ENCODE measurements at regions not wholly inside any gene's neighbourhood (a gene's known extent, or its start where the extent isn't known, plus 50 kb on each side); places are given as distances from the start of the nearest gene placed in this dataset.

GRCh38 chr13:26895808-26896466 is 135.4 kb upstream of the GPR12 start:
- DNase-seq (ENCODE audit: low spot score), result no peak
- H3K27me3 ChIP-seq (ENCODE audit: insufficient read depth, poor library complexity, severe bottlenecking), result no peaks in the 10 kb centered on the region
- no peak overlapping the region for H3K4me3 ChIP-seq (ENCODE audit: severe bottlenecking)
- H3K9me3 ChIP-seq (ENCODE audit: severe bottlenecking), result no peaks in the 10 kb centered on the region
- no peaks in the 10 kb centered on the region for H3K4me1 ChIP-seq (ENCODE audit: insufficient read depth, poor library complexity, severe bottlenecking)
- no peaks in the 10 kb centered on the region for H3K36me3 ChIP-seq (ENCODE audit: low read depth)
- TF ChIP-seq CTCF (IDR thresholded peaks at IDR 0.05; ENCODE audit: poor library complexity, severe bottlenecking), result no peak
- no peak for ATAC-seq (ENCODE audit: low read depth)
- no peak overlapping the region for H3K27ac ChIP-seq (ENCODE audit: poor library complexity, severe bottlenecking)

- H3K36me3 ChIP-seq (ENCODE audit: low read depth), result no peaks in the 10 kb centered on the region
- DNase-seq (ENCODE audit: low spot score) (no peak), ATAC-seq (ENCODE audit: low read depth) (no peak)
- no peaks in the 10 kb centered on the region for H3K9me3 ChIP-seq (ENCODE audit: severe bottlenecking)
- H3K27ac ChIP-seq (ENCODE audit: poor library complexity, severe bottlenecking), result no peak overlapping the region
- H3K4me1 ChIP-seq (ENCODE audit: insufficient read depth, poor library complexity, severe bottlenecking), result no peaks in the 10 kb centered on the region
- no peak overlapping the region for H3K4me3 ChIP-seq (ENCODE audit: severe bottlenecking)
- H3K27me3 ChIP-seq (ENCODE audit: insufficient read depth, poor library complexity, severe bottlenecking), result no peaks in the 10 kb centered on the region
- no peak for TF ChIP-seq CTCF (IDR thresholded peaks at IDR 0.05; ENCODE audit: poor library complexity, severe bottlenecking)
Observed at GRCh38 chr13:26895081-26895807, 134.7 kb upstream of the GPR12 start.

- Histone ChIP-seq H3K4me1 (ENCODE audit: insufficient read depth, poor library complexity, severe bottlenecking) (no peaks in the 10 kb centered on the region), H3K27ac (ENCODE audit: poor library complexity, severe bottlenecking) (no peak overlapping the region), H3K4me3 (ENCODE audit: severe bottlenecking) (no peak overlapping the region), H3K9me3 (ENCODE audit: severe bottlenecking) (no peaks in the 10 kb centered on the region), H3K36me3 (ENCODE audit: low read depth) (no peaks in the 10 kb centered on the region), H3K27me3 (ENCODE audit: insufficient read depth, poor library complexity, severe bottlenecking) (no peaks in the 10 kb centered on the region)
- no peak for TF ChIP-seq CTCF (IDR thresholded peaks at IDR 0.05; ENCODE audit: poor library complexity, severe bottlenecking)
- ATAC-seq (ENCODE audit: low read depth) (no peak), DNase-seq (ENCODE audit: low spot score) (no peak)
Observed at GRCh38 chr13:26888632-26889031, 128.0 kb upstream of the GPR12 start.

- ATAC-seq (ENCODE audit: low read depth) (no peak), DNase-seq (ENCODE audit: low spot score) (no peak)
- H3K9me3 ChIP-seq (ENCODE audit: severe bottlenecking), result no peaks in the 10 kb centered on the region
- H3K4me3 ChIP-seq (ENCODE audit: severe bottlenecking), result no peak overlapping the region
- no peak overlapping the region for H3K27ac ChIP-seq (ENCODE audit: poor library complexity, severe bottlenecking)
- no peaks in the 10 kb centered on the region for H3K4me1 ChIP-seq (ENCODE audit: insufficient read depth, poor library complexity, severe bottlenecking)
- no peaks in the 10 kb centered on the region for H3K36me3 ChIP-seq (ENCODE audit: low read depth)
- H3K27me3 ChIP-seq (ENCODE audit: insufficient read depth, poor library complexity, severe bottlenecking), result no peaks in the 10 kb centered on the region
- no peak for TF ChIP-seq CTCF (IDR thresholded peaks at IDR 0.05; ENCODE audit: poor library complexity, severe bottlenecking)
Observed at GRCh38 chr13:26887594-26887993, 127.0 kb upstream of the GPR12 start.
